C4-2B (cell line): ENCODE measurements at regions not wholly inside any gene's neighbourhood (a gene's known extent, or its start where the extent isn't known, plus 50 kb on each side); places are given as distances from the start of the nearest gene placed in this dataset.

Experiments used
- CTCF ChIP-seq: fragments of 450-650 bp; conservative IDR thresholded peaks from 2 replicates; pipeline ENCODE4 v1.5.1; 2017; ENCODE audit warnings: mild to moderate bottlenecking
- ZFX ChIP-seq: fragments of 450-650 bp; IDR thresholded peaks from 2 replicates; pipeline ENCODE4 v1.6.1; 2017

GRCh38 chr3:473033-473800, 276.7 kb downstream of the CHL1 start:
- TF ChIP-seq CTCF = no peak
- no peak for TF ChIP-seq ZFX
